ENCODE measurements at regions not wholly inside any gene's neighbourhood (a gene's known extent, or its start where the extent isn't known, plus 50 kb on each side); places are given as distances from the start of the nearest gene placed in this dataset.

GRCh38 chr13:44015811-44016210, 136.1 kb downstream of the LACC1 start:
- TF ChIP-seq POLR2A (IDR thresholded peaks at IDR 0.05) (no peak), CTCF (IDR thresholded peaks at IDR 0.05) (no peak)
